Upper lobe of left lung (tissue), 6 donors: ENCODE measurements at regions not wholly inside any gene's neighbourhood (a gene's known extent, or its start where the extent isn't known, plus 50 kb on each side); places are given as distances from the start of the nearest gene placed in this dataset.

Source experiments
- ATAC-seq, 2 donors: fragments of 200-7000 bp; cut with Tn5 transposase; one replicate each; pipeline ENCODE4 v1.9.1; 2022; ENCODE audit warnings: mild to moderate bottlenecking in 2 of 2, moderate library complexity in 2 of 2; ENCODE audit not compliant: low FRiP score in 2 of 2
- DNase-seq, 2 donors: peaks; one replicate each; pipeline ENCODE4 v3.0.0-alpha.2; 2019 to 2020
- H3K27ac ChIP-seq, 4 donors: fragments of 200-600 bp; sonication (generic); one replicate each; pipeline ENCODE4 v1.5.1; 2016 to 2019
- H3K27me3 ChIP-seq, 4 donors: fragments of 200-600 bp; sonication (generic); one replicate each; pipeline ENCODE4 v1.5.1; 2017 to 2019
- H3K36me3 ChIP-seq, 4 donors: fragments of 200-600 bp; sonication (generic); one replicate each; pipeline ENCODE4 v1.5.1; 2016 to 2019
- H3K4me1 ChIP-seq, 4 donors: fragments of 200-600 bp; sonication (generic); one replicate each; pipeline ENCODE4 v1.5.1; 2018 to 2019
- H3K4me3 ChIP-seq, 4 donors: fragments of 200-600 bp; sonication (generic); one replicate each; pipeline ENCODE4 v1.5.1; 2017 to 2019; ENCODE audit warnings: mild to moderate bottlenecking in 2 of 4, moderate library complexity in 1 of 4
- H3K9me3 ChIP-seq, 4 donors: fragments of 200-600 bp; sonication (generic); one replicate each; pipeline ENCODE4 v1.5.1; 2018 to 2019
- EP300 ChIP-seq, 4 donors: sonication (generic); formaldehyde crosslinking; IDR thresholded peaks; one replicate each; pipeline ENCODE4 v1.5.1; 2017; ENCODE audit warnings: antibody characterized with exemption in 4 of 4, control low read depth in 2 of 4
- POLR2A ChIP-seq, 4 donors: fragments of 450-650 bp; IDR thresholded peaks; one replicate each; pipeline ENCODE4 v1.5.1; 2016 to 2017; ENCODE audit warnings: antibody characterized with exemption in 4 of 4, mild to moderate bottlenecking in 2 of 4
- POLR2AphosphoS5 ChIP-seq, 2 donors: sonication (generic); formaldehyde crosslinking; IDR thresholded peaks; one replicate each; pipeline ENCODE4 v1.5.1; 2017; ENCODE audit warnings: antibody characterized with exemption in 2 of 2
- WGBS, 2 donors: methylation state at CpG; one replicate each; pipeline ENCODE4 v1.1.5; 2017 to 2018; 5-methylcytosine and 5-hydroxymethylcytosine counted together
- TF ChIP-seq, protein P1 (sequence below), 6 experiments: fragments of 450-650 bp in 4 of 6; fragments of 200-600 bp in 2 of 6; sonication (generic) in 2 of 6; IDR thresholded peaks; one replicate each; pipeline ENCODE4 v1.5.1; 2016 to 2019; ENCODE audit warnings: antibody characterized with exemption in 6 of 6
- donor health status: DM: no; HTN: no; CAD: no; lungs with moderate emphysema.
- donor health status: DM: no; HTN: yes; CAD: no; lungs with severe emphysema.

DNA sequence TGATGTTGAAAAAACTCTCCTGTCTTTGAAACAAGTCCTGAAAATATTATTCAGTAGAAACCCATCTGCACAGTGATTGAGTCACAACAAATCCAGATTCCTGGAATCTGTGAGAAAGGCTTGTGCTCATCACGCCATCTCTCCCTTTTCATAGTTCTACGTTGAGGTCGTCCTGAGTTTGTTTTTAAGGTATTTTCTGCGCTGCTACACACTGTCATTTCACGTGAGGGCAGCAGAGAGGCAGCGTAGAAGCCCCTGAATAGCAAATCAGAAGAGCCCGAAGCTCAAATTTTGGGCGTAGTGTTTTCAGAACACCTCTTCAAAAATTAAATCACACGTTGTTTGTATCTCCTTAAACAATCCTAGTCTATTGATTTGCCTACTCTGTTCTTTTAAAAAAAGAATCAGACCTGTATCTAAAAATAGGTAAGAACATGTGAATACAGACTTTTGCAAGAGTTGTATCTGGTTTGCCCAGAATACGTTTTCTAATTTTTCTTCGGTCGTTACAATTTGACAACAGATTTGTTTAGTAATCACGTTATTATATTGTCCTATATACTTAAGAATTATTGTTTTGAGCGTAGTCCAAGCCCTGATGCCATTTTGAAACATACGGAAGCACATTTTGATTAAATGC lies 61.6 kb upstream of the SLC38A11 start:
- Histone ChIP-seq H3K4me3 (no peak overlapping the region), H3K4me1 (peaks cover 0 to 6% (median 0%) of the 10 kb centered on the region in 4 donors), H3K36me3 (no peaks in the 10 kb centered on the region), H3K27ac (no peak overlapping the region), H3K9me3 (no peaks in the 10 kb centered on the region), H3K27me3 (no peaks in the 10 kb centered on the region)
- ATAC-seq, result peak in 1 of 2 donors; percentile 63
- peak in 1 of 2 donors; percentile 29 for DNase-seq
- TF ChIP-seq, protein P1, sequence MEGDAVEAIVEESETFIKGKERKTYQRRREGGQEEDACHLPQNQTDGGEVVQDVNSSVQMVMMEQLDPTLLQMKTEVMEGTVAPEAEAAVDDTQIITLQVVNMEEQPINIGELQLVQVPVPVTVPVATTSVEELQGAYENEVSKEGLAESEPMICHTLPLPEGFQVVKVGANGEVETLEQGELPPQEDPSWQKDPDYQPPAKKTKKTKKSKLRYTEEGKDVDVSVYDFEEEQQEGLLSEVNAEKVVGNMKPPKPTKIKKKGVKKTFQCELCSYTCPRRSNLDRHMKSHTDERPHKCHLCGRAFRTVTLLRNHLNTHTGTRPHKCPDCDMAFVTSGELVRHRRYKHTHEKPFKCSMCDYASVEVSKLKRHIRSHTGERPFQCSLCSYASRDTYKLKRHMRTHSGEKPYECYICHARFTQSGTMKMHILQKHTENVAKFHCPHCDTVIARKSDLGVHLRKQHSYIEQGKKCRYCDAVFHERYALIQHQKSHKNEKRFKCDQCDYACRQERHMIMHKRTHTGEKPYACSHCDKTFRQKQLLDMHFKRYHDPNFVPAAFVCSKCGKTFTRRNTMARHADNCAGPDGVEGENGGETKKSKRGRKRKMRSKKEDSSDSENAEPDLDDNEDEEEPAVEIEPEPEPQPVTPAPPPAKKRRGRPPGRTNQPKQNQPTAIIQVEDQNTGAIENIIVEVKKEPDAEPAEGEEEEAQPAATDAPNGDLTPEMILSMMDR (IDR thresholded peaks at IDR 0.05), result peak in 4 of 6 experiments; percentile 6 to 26 (median 20)
- TF ChIP-seq POLR2A (IDR thresholded peaks at IDR 0.05), result no peak
- WGBS, 2 donors, result 30 to 31% methylated on average over 15 of the region's 15 CpGs

DNA sequence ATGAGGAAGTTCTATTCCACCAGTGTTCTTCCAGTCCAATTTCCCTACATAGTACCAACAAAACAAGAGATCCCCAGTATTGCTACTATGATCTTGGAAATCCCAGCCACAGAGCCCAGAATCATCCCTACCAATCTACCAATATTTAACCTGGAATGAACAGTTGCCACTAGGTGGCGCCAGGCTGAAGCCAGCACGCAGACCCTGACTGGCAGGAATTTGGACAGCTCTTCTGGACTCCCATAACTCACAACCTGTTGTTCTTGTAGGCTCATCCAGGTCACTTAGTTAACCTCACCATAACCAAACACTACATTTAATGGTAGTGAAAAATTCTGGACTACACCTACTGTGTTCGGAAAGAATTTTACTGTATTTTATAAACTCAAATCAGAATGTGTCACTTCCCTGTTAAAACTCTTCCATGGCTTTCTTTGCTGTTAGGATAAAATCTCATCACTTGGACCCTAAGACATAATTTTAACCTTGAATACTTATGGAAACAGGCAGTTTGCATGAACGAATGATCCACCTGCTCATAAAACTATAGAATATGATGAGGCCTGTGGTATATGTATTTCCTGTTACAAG lies 59.8 kb upstream of the SLC38A11 start:
- Histone ChIP-seq H3K9me3 (no peaks in the 10 kb centered on the region), H3K4me3 (no peak overlapping the region), H3K27me3 (no peaks in the 10 kb centered on the region), H3K36me3 (no peaks in the 10 kb centered on the region), H3K4me1 (peaks cover 0 to 6% (median 0%) of the 10 kb centered on the region in 4 donors), H3K27ac (no peak overlapping the region)
- TF ChIP-seq POLR2AphosphoS5 (IDR thresholded peaks at IDR 0.05) (no peak), EP300 (IDR thresholded peaks at IDR 0.05) (no peak), POLR2A (IDR thresholded peaks at IDR 0.05) (no peak)
- TF ChIP-seq, protein P1 (IDR thresholded peaks at IDR 0.05), result peak; percentile 41 to 75 (median 60)
- peak in 1 of 2 donors; percentile 63 for DNase-seq
- ATAC-seq, result peak; percentile 62 to 81
- WGBS, 2 donors, result 31 to 41% methylated on average over 4 of the region's 4 CpGs

DNA sequence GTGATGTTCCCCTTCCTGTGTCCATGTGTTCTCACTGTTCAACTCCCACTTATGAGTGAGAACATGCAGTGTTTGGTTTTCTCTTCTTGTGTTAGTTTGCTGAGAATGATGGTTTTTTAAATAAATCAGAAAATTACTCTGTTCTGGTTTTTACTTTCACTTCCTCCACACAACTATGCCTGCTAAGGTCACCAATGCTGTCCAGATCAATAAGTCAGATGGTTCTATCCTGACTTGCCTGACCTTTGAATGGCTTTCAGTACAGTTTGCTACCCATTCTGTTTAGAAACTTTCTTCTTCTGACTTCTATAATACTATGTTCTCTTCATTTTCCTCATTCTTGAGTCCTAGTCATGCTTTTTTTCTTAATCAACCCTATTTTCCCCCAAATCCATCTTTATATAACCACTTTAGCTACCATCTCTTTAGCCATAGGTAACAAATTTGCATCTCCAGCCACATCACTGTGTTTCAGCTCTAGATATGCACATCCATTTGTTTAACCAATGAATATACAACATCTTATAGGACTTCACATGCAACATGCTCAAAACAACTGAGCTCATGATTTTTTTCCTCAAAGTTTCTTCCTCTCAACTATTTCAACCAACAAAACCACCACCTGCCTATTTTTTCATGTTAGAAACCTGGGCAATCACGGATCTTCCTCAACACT lies 58.8 kb upstream of the SLC38A11 start:
- no peaks in the 10 kb centered on the region for H3K27me3 ChIP-seq
- H3K4me3 ChIP-seq, result no peak overlapping the region
- 84 to 88% methylated on average over 1 of the region's 1 CpG for WGBS, 2 donors
- H3K4me1 ChIP-seq, result peaks cover 0 to 6% (median 0%) of the 10 kb centered on the region in 4 donors
- no peak for TF ChIP-seq EP300 (IDR thresholded peaks at IDR 0.05)
- TF ChIP-seq, protein P1 (IDR thresholded peaks at IDR 0.05), result no peak
- TF ChIP-seq POLR2AphosphoS5 (IDR thresholded peaks at IDR 0.05), result no peak
- TF ChIP-seq POLR2A (IDR thresholded peaks at IDR 0.05), result no peak
- ATAC-seq (no peak), DNase-seq (no peak)
- no peaks in the 10 kb centered on the region for H3K9me3 ChIP-seq
- H3K27ac ChIP-seq, result no peak overlapping the region
- H3K36me3 ChIP-seq, result no peaks in the 10 kb centered on the region

DNA sequence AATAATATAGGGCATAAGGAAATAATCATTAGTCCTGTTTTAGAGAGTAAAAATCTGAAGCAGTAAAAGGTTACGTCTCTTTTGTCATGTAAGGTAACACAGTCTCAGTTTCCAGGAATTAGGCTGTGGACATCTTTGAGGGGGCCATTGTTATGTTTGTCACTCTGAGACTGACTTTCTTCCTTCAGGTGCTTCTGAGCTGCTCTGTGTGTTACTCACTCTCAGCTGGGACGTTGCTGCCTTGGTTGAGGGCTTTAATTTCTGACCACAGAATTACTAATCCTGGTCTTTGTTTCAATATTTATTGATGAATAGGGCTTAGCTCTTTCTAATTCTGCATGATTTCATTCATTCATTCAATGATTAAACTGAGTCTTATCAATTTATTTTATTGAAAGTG lies 55.9 kb upstream of the SLC38A11 start:
- Histone ChIP-seq H3K4me3 (no peak overlapping the region), H3K4me1 (peaks cover 0 to 4% (median 0%) of the 10 kb centered on the region in 4 donors), H3K9me3 (no peaks in the 10 kb centered on the region), H3K27ac (no peak overlapping the region), H3K27me3 (no peaks in the 10 kb centered on the region), H3K36me3 (no peaks in the 10 kb centered on the region)
- DNase-seq (no peak), ATAC-seq (no peak)
- WGBS, 2 donors, result 58 to 67% methylated on average over 2 of the region's 2 CpGs
- TF ChIP-seq POLR2AphosphoS5 (IDR thresholded peaks at IDR 0.05) (no peak), EP300 (IDR thresholded peaks at IDR 0.05) (no peak), POLR2A (IDR thresholded peaks at IDR 0.05) (no peak)
- TF ChIP-seq, protein P1 (IDR thresholded peaks at IDR 0.05), result no peak
